Suprapubic skin (tissue), 4 donors: ENCODE measurements at regions not wholly inside any gene's neighbourhood (a gene's known extent, or its start where the extent isn't known, plus 50 kb on each side); places are given as distances from the start of the nearest gene placed in this dataset.

Source experiments
- EP300 ChIP-seq: sonication (generic); formaldehyde crosslinking; IDR thresholded peaks from one replicate; pipeline ENCODE4 v1.6.1; 2017; ENCODE audit warnings: antibody characterized with exemption
- POLR2A ChIP-seq, 2 donors: fragments of 450-650 bp; IDR thresholded peaks; one replicate each; pipeline ENCODE4 v1.6.1; 2017; ENCODE audit warnings: antibody characterized with exemption in 2 of 2, mild to moderate bottlenecking in 2 of 2, moderate library complexity in 2 of 2
- POLR2AphosphoS5 ChIP-seq, 3 donors: sonication (generic); formaldehyde crosslinking; IDR thresholded peaks; one replicate each; pipeline ENCODE4 v1.6.1; 2017; ENCODE audit warnings: antibody characterized with exemption in 3 of 3
- TF ChIP-seq, protein P1 (sequence below), 2 donors: fragments of 200-600 bp in 1 of 2; fragments of 450-650 bp in 1 of 2; sonication (generic) in 1 of 2; IDR thresholded peaks; one replicate each; pipeline ENCODE4 v1.5.1; 2016 to 2019; ENCODE audit warnings: antibody characterized with exemption in 2 of 2, mild to moderate bottlenecking in 1 of 2, moderate library complexity in 1 of 2

GRCh38 chr18:68454511-68455228, 260.2 kb downstream of the TMX3 start:
- TF ChIP-seq, protein P1, sequence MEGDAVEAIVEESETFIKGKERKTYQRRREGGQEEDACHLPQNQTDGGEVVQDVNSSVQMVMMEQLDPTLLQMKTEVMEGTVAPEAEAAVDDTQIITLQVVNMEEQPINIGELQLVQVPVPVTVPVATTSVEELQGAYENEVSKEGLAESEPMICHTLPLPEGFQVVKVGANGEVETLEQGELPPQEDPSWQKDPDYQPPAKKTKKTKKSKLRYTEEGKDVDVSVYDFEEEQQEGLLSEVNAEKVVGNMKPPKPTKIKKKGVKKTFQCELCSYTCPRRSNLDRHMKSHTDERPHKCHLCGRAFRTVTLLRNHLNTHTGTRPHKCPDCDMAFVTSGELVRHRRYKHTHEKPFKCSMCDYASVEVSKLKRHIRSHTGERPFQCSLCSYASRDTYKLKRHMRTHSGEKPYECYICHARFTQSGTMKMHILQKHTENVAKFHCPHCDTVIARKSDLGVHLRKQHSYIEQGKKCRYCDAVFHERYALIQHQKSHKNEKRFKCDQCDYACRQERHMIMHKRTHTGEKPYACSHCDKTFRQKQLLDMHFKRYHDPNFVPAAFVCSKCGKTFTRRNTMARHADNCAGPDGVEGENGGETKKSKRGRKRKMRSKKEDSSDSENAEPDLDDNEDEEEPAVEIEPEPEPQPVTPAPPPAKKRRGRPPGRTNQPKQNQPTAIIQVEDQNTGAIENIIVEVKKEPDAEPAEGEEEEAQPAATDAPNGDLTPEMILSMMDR (IDR thresholded peaks at IDR 0.05) = no peak
- TF ChIP-seq POLR2AphosphoS5 (IDR thresholded peaks at IDR 0.05) (no peak), EP300 (no peak), POLR2A (IDR thresholded peaks at IDR 0.05) (no peak)
